Neuron (in vitro differentiated cells): ENCODE measurements at regions not wholly inside any gene's neighbourhood (a gene's known extent, or its start where the extent isn't known, plus 50 kb on each side); places are given as distances from the start of the nearest gene placed in this dataset.

Source experiments
- H2AFZ ChIP-seq: one replicate; pipeline ENCODE4 v1.6.1; 2013; ENCODE audit warnings: low read depth, mild to moderate bottlenecking, inconsistent platforms, low read length, moderate library complexity
- H3K27me3 ChIP-seq: one replicate; pipeline ENCODE4 v1.6.1; 2013; ENCODE audit warnings: low read length; ENCODE audit not compliant: insufficient read depth
- H3K36me3 ChIP-seq: one replicate; pipeline ENCODE4 v1.6.1; 2013; ENCODE audit warnings: low read length; ENCODE audit not compliant: insufficient read depth
- H3K4me1 ChIP-seq: one replicate; pipeline ENCODE4 v1.6.1; 2013; ENCODE audit warnings: low read length; ENCODE audit not compliant: insufficient read depth
- H3K4me3 ChIP-seq: 2 replicates; pipeline ENCODE4 v1.5.1; 2013; ENCODE audit warnings: mild to moderate bottlenecking, low read length, moderate library complexity
- H3K9me3 ChIP-seq: one replicate; pipeline ENCODE4 v1.6.1; 2013; ENCODE audit warnings: low read length

DNA sequence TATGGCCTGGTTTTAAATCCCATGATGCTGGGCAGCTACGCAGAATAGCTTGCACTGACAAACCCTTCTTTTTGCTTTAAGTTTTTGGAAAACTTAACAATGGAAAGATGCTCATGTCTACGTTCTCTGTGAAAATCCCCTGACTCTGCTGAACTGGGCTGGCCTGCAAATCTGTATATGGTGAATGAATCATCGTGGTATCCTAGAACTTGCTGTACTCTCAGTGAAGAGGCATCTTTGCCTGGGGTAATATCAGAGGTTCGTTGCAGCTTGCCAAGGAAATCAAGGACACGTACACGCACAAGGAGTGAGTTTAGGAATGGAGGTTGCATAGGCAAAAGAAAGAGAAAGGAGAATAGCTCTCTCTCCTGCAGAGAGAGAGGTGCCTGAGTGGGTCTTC lies 382.0 kb upstream of the ADARB2 start:
- Histone ChIP-seq H2AFZ (no peak overlapping the region), H3K4me3 (no peak overlapping the region), H3K36me3 (no peaks in the 10 kb centered on the region), H3K4me1 (no peaks in the 10 kb centered on the region), H3K27me3 (no peaks in the 10 kb centered on the region), H3K9me3 (no peaks in the 10 kb centered on the region)

DNA sequence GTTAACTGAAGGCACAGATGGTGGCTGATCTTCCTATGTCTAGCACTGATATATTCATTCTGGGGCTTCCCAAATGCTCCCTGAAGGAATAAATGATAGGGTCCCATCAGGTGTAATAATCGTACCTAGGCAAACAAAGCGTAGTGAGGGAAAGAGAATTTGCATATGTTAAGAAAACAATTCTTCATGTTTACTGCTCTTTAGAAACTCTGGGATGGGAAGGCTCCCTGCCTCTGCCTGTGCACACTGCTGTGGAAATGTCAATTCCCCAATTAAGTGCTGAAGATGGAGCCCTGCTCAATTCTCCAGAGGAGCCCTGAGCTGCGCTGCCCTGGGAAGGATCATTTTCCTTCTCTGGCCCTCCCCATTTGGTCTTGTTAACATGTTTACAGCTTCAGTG lies 380.9 kb upstream of the ADARB2 start:
- no peak overlapping the region for H2AFZ ChIP-seq
- H3K9me3 ChIP-seq = no peaks in the 10 kb centered on the region
- no peaks in the 10 kb centered on the region for H3K4me1 ChIP-seq
- no peak overlapping the region for H3K4me3 ChIP-seq
- H3K27me3 ChIP-seq = no peaks in the 10 kb centered on the region
- no peaks in the 10 kb centered on the region for H3K36me3 ChIP-seq

DNA sequence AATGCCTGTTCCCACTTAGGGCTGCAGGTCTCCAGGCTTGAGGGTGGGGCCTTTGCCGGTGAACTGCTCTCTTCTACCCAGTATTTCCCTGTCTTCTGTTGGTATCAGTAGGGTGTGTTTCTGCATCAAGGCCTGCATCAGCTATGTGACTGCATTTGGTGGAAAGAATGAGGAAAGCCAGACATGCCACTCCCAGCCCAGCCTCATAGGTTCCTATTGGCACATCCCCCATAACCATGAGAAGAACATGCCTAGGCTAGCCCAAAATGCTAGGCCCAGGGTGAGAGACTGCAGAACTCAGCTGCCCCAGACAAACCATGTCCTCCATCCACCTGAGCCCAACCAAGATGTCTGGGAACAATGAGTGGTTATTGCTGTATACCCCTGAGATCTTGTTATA lies 380.3 kb upstream of the ADARB2 start:
- Histone ChIP-seq H3K4me1 (no peaks in the 10 kb centered on the region), H2AFZ (no peak overlapping the region), H3K9me3 (no peaks in the 10 kb centered on the region), H3K36me3 (no peaks in the 10 kb centered on the region), H3K27me3 (no peaks in the 10 kb centered on the region), H3K4me3 (no peak overlapping the region)

DNA sequence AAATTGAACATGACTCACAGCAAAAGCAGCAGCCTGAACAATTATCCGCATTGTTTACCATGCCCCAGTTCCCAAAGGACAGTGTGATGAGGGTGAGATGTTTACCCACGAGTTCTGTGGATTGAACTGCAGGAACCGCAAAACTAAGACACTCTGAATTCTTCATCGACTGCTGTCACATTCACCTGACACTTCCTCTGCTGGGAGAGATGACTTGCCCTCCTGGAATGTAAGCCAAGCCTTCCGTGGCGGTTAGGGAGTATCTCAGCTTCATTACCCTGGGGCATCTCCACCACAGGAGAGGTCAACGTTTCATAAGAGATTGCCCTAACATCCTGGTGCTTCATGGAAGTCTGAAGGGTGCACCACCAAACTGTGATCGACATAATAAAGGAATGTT lies 374.6 kb upstream of the ADARB2 start:
- Histone ChIP-seq H3K4me3 (no peak overlapping the region), H2AFZ (no peak overlapping the region), H3K4me1 (no peaks in the 10 kb centered on the region), H3K9me3 (no peaks in the 10 kb centered on the region), H3K36me3 (no peaks in the 10 kb centered on the region), H3K27me3 (no peaks in the 10 kb centered on the region)

DNA sequence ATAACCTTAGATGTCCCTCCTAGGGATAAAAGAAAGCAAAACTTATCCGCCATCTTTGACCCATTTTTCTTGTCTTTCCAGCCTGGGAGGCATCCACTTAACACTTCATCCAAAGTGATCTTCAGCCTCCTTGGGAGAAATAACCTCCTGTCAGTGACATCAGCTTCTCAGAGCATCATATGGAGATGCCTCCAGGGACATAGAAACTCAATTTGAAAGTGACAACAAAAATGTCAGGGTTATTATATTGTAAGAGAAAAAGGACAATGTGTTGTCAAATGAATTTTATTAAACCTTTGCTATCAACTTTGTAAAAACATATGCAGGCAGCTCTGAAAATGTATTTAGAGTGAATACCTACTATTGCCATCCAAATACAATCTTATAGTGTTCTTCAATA lies 371.2 kb upstream of the ADARB2 start:
- H3K4me1 ChIP-seq = no peaks in the 10 kb centered on the region
- H3K36me3 ChIP-seq = no peaks in the 10 kb centered on the region
- H3K9me3 ChIP-seq = no peaks in the 10 kb centered on the region
- no peak overlapping the region for H3K4me3 ChIP-seq
- H3K27me3 ChIP-seq = no peaks in the 10 kb centered on the region
- no peak overlapping the region for H2AFZ ChIP-seq

DNA sequence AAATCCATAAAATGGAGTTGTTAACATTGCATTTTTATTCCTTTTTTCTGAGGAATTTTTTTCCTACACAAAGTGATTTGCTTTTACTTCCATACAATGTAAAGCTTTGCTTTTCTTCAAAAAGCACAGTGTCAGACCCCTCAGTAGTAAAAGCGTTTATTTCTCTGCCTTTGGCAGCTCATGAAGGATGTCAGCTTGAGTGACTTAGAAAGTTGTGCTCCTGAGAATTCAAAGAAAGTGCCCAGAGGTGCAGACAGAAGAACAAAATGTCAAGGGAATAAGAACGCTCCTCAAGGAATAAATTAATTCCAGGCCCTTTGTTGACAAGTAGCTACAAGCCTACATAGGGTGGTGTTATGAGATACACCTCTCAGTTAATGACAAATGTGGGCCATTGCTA lies 369.3 kb upstream of the ADARB2 start:
- Histone ChIP-seq H3K9me3 (no peaks in the 10 kb centered on the region), H3K4me3 (no peak overlapping the region), H3K27me3 (no peaks in the 10 kb centered on the region), H2AFZ (no peak overlapping the region), H3K4me1 (no peaks in the 10 kb centered on the region), H3K36me3 (no peaks in the 10 kb centered on the region)

DNA sequence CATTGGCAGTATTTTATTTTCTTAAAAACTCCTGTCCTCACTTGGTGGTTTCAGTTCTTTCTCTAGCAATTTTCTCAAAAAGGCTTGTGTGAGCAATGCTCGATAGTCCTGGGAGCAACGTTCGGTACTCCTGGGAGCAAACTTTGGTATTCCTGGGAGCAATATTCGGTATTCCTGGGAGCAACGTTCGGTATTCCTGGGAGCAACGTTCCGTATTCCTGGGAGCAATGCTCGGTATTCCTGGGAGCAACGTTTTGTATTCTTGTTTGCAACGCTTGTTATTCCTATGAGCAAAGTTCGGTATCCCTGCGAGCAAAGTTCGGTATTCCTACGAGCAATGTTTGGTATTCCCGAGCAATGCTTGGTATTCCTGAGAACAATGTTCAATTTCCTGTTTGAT lies 362.0 kb upstream of the ADARB2 start:
- Histone ChIP-seq H2AFZ (no peak overlapping the region), H3K4me1 (no peaks in the 10 kb centered on the region), H3K36me3 (no peaks in the 10 kb centered on the region), H3K27me3 (no peaks in the 10 kb centered on the region), H3K4me3 (no peak overlapping the region), H3K9me3 (no peaks in the 10 kb centered on the region)

DNA sequence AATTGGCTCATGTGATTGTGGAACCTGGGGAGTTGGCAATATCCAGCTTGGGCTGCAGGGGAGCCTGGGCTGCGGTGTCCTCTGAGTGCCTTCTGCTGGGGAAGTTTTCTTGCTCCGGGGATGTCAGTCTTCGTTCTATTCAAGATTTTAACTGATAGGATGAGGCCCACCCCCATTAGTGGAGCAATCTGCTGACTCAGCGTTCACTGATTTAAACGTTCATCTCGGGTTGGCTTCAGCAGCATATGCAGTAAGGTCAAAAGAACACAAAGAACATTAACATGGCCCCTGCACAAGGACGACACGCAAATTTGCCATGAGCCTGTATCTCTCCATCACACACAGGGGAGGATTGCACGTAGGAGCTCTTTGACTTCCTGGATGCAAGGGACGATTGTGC lies 360.6 kb upstream of the ADARB2 start:
- Histone ChIP-seq H3K4me3 (no peak overlapping the region), H3K36me3 (no peaks in the 10 kb centered on the region), H3K27me3 (no peaks in the 10 kb centered on the region), H3K4me1 (no peaks in the 10 kb centered on the region), H2AFZ (no peak overlapping the region), H3K9me3 (no peaks in the 10 kb centered on the region)

DNA sequence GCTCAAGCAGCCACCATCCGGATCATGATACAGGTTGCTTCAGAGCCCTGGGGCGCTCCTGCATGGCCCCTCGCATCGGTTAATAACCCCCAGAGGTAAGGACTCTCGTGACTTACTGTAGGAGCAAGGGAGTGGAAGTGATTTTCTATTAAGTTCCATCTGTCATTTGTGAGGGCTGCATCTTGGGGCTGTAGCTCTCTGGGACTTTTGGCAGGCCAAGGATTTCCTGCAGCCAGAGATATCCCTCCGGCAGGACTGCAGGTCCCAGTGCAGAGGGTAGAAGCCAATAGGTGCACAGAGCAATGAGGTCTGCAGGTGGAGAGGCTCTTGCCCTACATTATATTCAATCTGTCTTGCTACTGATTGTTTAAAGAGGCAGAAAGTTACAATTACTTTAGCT lies 356.8 kb upstream of the ADARB2 start:
- Histone ChIP-seq H3K9me3 (no peaks in the 10 kb centered on the region), H3K36me3 (no peaks in the 10 kb centered on the region), H2AFZ (no peak overlapping the region), H3K27me3 (no peaks in the 10 kb centered on the region), H3K4me3 (no peak overlapping the region), H3K4me1 (no peaks in the 10 kb centered on the region)

DNA sequence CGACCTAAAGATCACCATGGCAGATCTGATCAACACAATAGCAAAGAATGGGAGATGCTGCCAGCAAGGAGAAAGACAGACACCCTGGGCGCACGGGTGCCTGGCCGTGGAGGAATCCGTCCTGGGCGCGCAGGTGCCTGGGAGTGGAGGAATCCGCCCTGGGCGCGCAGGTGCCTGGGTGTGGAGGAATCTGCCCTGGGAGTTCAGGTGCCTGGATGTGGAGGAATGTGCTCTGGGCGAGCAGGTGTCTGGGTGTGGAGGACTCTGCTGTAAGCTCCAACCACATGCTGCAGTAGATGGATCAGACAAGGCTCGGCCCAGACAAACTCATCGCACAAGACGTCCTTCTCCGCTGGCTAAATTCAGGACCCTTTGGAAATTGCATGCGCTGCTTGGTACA lies 346.3 kb upstream of the ADARB2 start:
- Histone ChIP-seq H3K4me3 (no peak overlapping the region), H2AFZ (no peak overlapping the region), H3K36me3 (no peaks in the 10 kb centered on the region), H3K4me1 (peaks cover 2% of the 10 kb centered on the region), H3K27me3 (no peaks in the 10 kb centered on the region), H3K9me3 (no peaks in the 10 kb centered on the region)

DNA sequence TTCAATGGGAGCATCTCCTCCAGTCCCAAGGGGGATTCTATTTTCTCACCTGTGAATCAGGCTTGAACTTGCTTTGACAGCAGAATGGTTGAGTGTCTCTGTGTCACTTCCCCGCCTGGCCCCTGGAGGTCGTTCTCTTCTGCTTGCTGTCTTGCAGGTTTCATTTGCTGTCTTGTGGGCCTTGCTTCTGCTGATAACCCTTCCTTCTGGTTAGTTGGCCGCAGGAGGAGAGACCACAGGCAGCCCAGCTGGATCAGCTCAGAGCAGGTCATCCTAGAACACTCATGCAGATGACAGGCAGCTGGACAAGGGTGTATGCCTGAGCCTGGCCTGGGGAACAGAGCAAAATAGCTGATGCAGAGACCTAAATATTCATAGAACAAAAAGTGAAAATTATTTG lies 344.2 kb upstream of the ADARB2 start:
- H3K9me3 ChIP-seq = no peaks in the 10 kb centered on the region

DNA sequence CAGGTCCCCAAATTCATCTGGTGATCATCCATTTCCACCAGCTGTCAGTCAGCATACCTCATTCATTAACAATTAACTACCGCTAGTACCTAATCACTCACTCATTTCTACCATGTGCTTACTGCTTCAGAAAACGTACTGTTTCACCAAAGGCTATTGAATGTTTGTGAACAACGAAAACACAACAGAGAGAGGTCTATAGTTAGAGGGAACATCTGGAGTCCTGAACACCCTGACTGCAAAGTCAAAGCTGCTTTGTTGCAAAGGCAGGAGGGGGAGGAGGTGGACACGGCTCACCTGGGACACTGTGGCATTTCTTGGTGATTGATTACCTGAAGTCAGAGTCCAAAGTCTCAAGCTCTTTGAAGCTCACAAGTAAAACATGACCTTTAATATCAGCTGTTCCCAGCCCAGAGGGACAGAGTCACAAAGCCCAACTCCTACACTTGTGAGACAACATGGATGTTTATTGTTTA lies 342.3 kb upstream of the ADARB2 start:
- Histone ChIP-seq H3K36me3 (no peaks in the 10 kb centered on the region), H2AFZ (no peak overlapping the region), H3K4me1 (no peaks in the 10 kb centered on the region), H3K4me3 (no peak overlapping the region), H3K9me3 (no peaks in the 10 kb centered on the region), H3K27me3 (no peaks in the 10 kb centered on the region)

More for the DNA sequence above, 344.2 kb upstream of the ADARB2 start:
- Histone ChIP-seq H3K4me1 (peaks cover 2% of the 10 kb centered on the region), H3K4me3 (no peak overlapping the region), H2AFZ (no peak overlapping the region), H3K36me3 (no peaks in the 10 kb centered on the region), H3K27me3 (no peaks in the 10 kb centered on the region)

DNA sequence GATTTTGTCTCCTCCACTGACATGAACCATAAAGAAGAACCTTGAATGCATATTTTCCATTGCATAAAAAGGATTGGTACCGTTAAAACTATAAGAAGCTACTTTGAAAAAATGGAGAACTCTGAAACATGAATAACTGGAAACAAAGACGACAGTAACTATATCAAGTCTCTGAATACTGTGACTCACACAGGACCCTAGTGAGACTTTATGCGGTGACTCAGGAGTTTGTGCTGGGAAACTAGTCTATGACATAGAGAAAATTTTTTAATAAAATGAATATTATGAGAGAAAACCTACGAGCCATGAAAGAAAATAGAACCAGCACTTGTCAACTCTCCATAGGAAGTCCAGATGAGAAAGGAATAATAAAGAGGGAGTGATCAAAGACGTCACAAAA lies 339.9 kb upstream of the ADARB2 start:
- Histone ChIP-seq H3K36me3 (no peaks in the 10 kb centered on the region), H2AFZ (no peak overlapping the region), H3K4me3 (no peak overlapping the region), H3K4me1 (no peaks in the 10 kb centered on the region), H3K27me3 (no peaks in the 10 kb centered on the region), H3K9me3 (no peaks in the 10 kb centered on the region)

DNA sequence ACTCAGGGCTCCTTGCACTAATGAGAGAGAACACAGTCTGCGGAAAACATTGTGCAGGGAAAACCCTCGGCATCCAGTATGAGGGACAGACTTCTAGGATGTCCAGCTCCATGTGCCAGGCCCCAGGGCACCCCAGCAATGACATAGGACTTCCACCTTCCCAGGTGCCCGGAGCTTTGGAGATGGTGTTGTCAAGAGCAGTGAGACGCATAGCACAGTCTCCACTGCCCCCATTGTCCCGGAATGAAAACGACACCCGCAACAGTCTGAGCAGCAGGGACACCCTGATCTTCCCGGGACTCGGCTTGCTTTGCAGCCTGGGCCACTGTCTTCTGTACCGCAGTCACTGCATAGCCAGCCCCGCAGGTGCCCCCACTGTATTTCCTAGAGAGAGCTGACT lies 339.2 kb upstream of the ADARB2 start:
- Histone ChIP-seq H2AFZ (no peak overlapping the region), H3K36me3 (no peaks in the 10 kb centered on the region), H3K9me3 (no peaks in the 10 kb centered on the region), H3K4me3 (no peak overlapping the region), H3K4me1 (no peaks in the 10 kb centered on the region), H3K27me3 (no peaks in the 10 kb centered on the region)
